ENCODE measurements at regions not wholly inside any gene's neighbourhood (a gene's known extent, or its start where the extent isn't known, plus 50 kb on each side); places are given as distances from the start of the nearest gene placed in this dataset.

DNA sequence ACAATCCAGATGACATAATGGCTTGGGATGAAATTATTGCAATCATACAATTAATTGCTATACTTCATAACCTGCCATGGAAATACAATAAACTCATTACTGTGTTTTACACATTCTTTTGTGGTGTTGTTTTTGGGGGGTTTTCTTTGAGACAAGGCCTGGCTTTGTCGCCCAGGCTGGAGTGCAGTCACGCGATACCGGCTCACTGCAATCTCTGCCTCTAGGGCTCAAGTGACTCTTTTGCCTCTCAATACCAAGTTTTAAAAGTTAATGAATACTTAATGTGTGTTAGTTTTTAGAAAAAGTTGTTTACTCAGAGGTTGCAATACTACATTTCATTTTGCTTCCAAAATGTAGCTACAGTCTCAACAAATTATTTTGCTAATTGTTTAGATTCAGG, 598.4 kb downstream of the CHSY3 start:
- Mint-ChIP-seq H3K36me3 (ENCODE audit: low read depth) (no peaks in the 10 kb centered on the region), H3K27ac (peak overlapping the region; percentile 70; the same call in 1 of the 2 replicates), H3K27me3 (ENCODE audit: insufficient read depth, low read depth, poor library complexity) (no peaks in the 10 kb centered on the region), H3K4me1 (peaks cover 12% of the 10 kb centered on the region; the same call in 2 of the 3 replicates), H3K9me3 (peaks cover 3% of the 10 kb centered on the region; the same call in 2 of the 3 replicates), H3K4me3 (no peak overlapping the region)
- Histone ChIP-seq H3K4me1 (ENCODE audit: insufficient read depth) (peaks cover 16% of the 10 kb centered on the region), H3K36me3 (ENCODE audit: insufficient read depth) (no peaks in the 10 kb centered on the region), H2AFZ (no peak overlapping the region; the same call in 1 of the 2 replicates), H3K4me3 (no peak overlapping the region), H3K4me2 (peak overlapping the region; percentile 40; the same call in 1 of the 2 replicates), H3K79me2 (replicated peaks; ENCODE audit: insufficient read depth) (no peaks in the 10 kb centered on the region), H3K27me3 (ENCODE audit: insufficient read depth) (no peaks in the 10 kb centered on the region), H3F3A (replicated peaks; ENCODE audit: low read depth) (no peaks in the 10 kb centered on the region), H3K9me2 (ENCODE audit: insufficient read depth) (no peaks in the 10 kb centered on the region), H4K20me1 (replicated peaks; ENCODE audit: insufficient read depth) (no peaks in the 10 kb centered on the region), H3K27ac (ENCODE audit: low read depth) (no peak overlapping the region)
- ATAC-seq = peak; percentile 67
- peak; percentile 19 for DNase-seq (ENCODE audit: low spot score)
- TF ChIP-seq, protein P1, sequence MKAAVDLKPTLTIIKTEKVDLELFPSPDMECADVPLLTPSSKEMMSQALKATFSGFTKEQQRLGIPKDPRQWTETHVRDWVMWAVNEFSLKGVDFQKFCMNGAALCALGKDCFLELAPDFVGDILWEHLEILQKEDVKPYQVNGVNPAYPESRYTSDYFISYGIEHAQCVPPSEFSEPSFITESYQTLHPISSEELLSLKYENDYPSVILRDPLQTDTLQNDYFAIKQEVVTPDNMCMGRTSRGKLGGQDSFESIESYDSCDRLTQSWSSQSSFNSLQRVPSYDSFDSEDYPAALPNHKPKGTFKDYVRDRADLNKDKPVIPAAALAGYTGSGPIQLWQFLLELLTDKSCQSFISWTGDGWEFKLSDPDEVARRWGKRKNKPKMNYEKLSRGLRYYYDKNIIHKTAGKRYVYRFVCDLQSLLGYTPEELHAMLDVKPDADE (IDR thresholded peaks at IDR 0.05) = no peak
- TF ChIP-seq ZNF331 (CRISPR knock-in tag; IDR thresholded peaks at IDR 0.05; ENCODE audit: low read depth) (no peak), ZNF114 (CRISPR knock-in tag; IDR thresholded peaks at IDR 0.05) (no peak), NANOG (IDR thresholded peaks at IDR 0.05; ENCODE audit: borderline replicate concordance) (no peak), EZH2phosphoT487 (IDR thresholded peaks at IDR 0.05; ENCODE audit: unreplicated experiment) (no peak), EZH2 (IDR thresholded peaks at IDR 0.05; ENCODE audit: low read depth, unreplicated experiment) (no peak), STAT1 (IDR thresholded peaks at IDR 0.05; ENCODE audit: unreplicated experiment) (no peak), CREB1 (CRISPR knock-in tag; IDR thresholded peaks at IDR 0.05; ENCODE audit: low read depth) (no peak), POLR2AphosphoS5 (IDR thresholded peaks at IDR 0.05; ENCODE audit: low read depth) (no peak), JUNB (IDR thresholded peaks at IDR 0.05; ENCODE audit: unreplicated experiment) (no peak)
- TF ChIP-seq, protein P2, sequence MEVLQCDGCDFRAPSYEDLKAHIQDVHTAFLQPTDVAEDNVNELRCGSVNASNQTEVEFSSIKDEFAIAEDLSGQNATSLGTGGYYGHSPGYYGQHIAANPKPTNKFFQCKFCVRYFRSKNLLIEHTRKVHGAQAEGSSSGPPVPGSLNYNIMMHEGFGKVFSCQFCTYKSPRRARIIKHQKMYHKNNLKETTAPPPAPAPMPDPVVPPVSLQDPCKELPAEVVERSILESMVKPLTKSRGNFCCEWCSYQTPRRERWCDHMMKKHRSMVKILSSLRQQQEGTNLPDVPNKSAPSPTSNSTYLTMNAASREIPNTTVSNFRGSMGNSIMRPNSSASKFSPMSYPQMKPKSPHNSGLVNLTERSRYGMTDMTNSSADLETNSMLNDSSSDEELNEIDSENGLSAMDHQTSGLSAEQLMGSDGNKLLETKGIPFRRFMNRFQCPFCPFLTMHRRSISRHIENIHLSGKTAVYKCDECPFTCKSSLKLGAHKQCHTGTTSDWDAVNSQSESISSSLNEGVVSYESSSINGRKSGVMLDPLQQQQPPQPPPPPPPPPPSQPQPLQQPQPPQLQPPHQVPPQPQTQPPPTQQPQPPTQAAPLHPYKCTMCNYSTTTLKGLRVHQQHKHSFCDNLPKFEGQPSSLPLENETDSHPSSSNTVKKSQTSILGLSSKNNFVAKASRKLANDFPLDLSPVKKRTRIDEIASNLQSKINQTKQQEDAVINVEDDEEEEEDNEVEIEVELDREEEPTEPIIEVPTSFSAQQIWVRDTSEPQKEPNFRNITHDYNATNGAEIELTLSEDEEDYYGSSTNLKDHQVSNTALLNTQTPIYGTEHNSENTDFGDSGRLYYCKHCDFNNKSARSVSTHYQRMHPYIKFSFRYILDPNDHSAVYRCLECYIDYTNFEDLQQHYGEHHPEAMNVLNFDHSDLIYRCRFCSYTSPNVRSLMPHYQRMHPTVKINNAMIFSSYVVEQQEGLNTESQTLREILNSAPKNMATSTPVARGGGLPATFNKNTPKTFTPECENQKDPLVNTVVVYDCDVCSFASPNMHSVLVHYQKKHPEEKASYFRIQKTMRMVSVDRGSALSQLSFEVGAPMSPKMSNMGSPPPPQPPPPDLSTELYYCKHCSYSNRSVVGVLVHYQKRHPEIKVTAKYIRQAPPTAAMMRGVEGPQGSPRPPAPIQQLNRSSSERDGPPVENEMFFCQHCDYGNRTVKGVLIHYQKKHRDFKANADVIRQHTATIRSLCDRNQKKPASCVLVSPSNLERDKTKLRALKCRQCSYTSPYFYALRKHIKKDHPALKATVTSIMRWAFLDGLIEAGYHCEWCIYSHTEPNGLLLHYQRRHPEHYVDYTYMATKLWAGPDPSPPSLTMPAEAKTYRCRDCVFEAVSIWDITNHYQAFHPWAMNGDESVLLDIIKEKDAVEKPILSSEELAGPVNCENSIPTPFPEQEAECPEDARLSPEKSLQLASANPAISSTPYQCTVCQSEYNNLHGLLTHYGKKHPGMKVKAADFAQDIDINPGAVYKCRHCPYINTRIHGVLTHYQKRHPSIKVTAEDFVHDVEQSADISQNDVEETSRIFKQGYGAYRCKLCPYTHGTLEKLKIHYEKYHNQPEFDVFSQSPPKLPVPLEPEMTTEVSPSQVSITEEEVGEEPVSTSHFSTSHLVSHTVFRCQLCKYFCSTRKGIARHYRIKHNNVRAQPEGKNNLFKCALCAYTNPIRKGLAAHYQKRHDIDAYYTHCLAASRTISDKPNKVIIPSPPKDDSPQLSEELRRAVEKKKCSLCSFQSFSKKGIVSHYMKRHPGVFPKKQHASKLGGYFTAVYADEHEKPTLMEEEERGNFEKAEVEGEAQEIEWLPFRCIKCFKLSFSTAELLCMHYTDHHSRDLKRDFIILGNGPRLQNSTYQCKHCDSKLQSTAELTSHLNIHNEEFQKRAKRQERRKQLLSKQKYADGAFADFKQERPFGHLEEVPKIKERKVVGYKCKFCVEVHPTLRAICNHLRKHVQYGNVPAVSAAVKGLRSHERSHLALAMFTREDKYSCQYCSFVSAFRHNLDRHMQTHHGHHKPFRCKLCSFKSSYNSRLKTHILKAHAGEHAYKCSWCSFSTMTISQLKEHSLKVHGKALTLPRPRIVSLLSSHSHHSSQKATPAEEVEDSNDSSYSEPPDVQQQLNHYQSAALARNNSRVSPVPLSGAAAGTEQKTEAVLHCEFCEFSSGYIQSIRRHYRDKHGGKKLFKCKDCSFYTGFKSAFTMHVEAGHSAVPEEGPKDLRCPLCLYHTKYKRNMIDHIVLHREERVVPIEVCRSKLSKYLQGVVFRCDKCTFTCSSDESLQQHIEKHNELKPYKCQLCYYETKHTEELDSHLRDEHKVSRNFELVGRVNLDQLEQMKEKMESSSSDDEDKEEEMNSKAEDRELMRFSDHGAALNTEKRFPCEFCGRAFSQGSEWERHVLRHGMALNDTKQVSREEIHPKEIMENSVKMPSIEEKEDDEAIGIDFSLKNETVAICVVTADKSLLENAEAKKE (CRISPR knock-in tag; IDR thresholded peaks at IDR 0.05) = no peak
- TF ChIP-seq, protein P3, sequence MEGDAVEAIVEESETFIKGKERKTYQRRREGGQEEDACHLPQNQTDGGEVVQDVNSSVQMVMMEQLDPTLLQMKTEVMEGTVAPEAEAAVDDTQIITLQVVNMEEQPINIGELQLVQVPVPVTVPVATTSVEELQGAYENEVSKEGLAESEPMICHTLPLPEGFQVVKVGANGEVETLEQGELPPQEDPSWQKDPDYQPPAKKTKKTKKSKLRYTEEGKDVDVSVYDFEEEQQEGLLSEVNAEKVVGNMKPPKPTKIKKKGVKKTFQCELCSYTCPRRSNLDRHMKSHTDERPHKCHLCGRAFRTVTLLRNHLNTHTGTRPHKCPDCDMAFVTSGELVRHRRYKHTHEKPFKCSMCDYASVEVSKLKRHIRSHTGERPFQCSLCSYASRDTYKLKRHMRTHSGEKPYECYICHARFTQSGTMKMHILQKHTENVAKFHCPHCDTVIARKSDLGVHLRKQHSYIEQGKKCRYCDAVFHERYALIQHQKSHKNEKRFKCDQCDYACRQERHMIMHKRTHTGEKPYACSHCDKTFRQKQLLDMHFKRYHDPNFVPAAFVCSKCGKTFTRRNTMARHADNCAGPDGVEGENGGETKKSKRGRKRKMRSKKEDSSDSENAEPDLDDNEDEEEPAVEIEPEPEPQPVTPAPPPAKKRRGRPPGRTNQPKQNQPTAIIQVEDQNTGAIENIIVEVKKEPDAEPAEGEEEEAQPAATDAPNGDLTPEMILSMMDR (conservative IDR thresholded peaks at IDR 0.05; ENCODE audit: low read depth in 2 of 2) = no peak

Data from GM23338 (cell line).